ENCODE measurements at regions not wholly inside any gene's neighbourhood (a gene's known extent, or its start where the extent isn't known, plus 50 kb on each side); places are given as distances from the start of the nearest gene placed in this dataset.
"Not testable (repeated sequence)": the region's sequence is repeated elsewhere in the genome, so short reads cannot be mapped to it uniquely, and the experiment has no call there.

DNA sequence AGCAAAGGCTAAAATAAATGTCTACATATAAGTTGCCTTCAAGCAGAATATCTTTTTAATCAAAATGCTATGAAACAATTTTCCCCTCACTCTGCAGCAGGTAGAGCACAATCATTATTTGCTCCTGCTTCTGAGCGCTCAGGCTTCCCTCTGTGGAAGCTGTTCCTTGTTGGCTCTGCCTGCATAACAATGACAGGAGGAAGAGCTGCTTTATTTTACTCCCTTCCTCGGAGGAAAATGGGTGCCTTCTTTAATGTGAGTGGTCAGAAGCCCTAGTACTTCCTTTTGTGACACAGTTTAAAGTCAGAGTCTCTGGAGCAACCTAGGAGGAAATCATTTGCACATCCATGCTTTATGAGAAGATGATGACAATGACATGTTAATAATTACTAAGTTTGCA is 492.1 kb downstream of the CDH8 start:
- Mint-ChIP-seq H3K27me3 (no peaks in the 10 kb centered on the region), H3K9me3 (peaks cover 16% of the 10 kb centered on the region), H3K4me1 (no peaks in the 10 kb centered on the region), H3K27ac (no peak overlapping the region), H3K36me3 (ENCODE audit: low read depth) (no peaks in the 10 kb centered on the region), H3K4me3 (no peak overlapping the region)
- ChIA-PET CTCF (no interaction called here), POLR2A (no interaction called here)
- DNase-seq: no peak

DNA sequence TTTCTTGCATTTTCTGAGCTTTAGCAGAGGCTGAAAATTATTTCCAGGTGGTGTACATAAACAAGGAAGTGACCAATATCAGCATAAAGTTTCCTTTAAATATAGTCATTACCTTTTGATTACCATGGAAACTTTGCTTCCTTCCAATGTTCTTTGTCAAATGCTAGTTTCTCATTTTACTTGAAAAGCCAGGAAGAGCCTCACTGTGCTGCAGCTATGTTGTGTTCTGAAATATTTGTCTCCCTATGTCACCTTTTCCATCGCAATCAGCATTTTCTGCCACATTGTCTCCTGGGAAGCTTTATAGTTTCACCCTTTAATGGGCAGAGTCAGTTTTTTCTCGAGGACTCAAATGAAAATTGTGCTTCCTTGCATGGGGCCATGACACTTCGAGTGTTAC is 496.0 kb downstream of the CDH8 start:
- Mint-ChIP-seq H3K4me1 (no peaks in the 10 kb centered on the region), H3K27me3 (no peaks in the 10 kb centered on the region), H3K4me3 (no peak overlapping the region), H3K9me3 (peaks cover 15% of the 10 kb centered on the region), H3K36me3 (ENCODE audit: low read depth) (no peaks in the 10 kb centered on the region), H3K27ac (no peak overlapping the region)
- DNase-seq: no peak
- ChIA-PET POLR2A (no interaction called here), CTCF (no interaction called here)

DNA sequence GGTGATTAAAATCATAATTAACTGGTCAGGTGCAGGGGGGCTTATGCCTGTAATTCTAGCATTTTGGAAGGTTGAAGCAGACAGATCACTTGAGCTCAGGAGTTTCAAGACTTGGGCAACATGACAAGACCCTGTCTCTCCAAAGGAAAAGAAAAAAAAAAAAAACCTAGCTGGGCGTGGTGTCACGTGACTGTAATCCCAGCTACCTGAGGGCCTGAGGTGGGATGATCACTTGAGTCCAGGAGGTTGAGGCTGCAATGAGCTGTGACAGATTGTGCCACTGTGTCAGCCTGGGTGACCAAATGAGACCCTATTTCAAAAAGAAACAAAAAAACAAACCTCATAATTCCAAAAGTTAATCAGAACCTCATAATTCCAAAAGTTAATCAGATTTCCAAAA is 505.5 kb downstream of the CDH8 start:
- ChIA-PET POLR2A (no interaction called here), CTCF (no interaction called here)
- Mint-ChIP-seq H3K27me3 (no peaks in the 10 kb centered on the region), H3K27ac (no peak overlapping the region), H3K36me3 (ENCODE audit: low read depth) (no peaks in the 10 kb centered on the region), H3K4me1 (no peaks in the 10 kb centered on the region), H3K4me3 (no peak overlapping the region), H3K9me3 (peaks cover 35% of the 10 kb centered on the region)
- DNase-seq: no peak

DNA sequence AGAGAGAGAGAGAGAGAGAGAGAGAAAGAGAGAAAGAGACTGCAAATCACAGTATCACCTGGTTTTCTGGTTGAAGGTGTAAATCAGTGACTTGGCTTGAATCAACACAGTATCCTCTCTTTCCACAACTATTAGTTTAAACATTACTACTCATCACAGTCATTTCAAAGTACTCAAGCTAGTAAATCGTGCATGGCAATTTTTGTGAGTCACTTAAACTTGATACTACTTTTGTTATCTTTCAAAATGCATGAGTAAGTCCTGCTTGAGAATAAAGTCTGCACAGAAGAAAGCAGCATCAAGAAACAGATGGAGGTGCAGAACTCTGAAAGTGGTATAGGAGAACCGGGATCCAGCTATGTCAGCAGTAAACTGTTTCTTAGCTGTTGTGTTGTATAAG is 535.4 kb downstream of the CDH8 start:
- H3K27ac Mint-ChIP-seq: no peak overlapping the region
- POLR2A ChIA-PET: no interaction called here
- H3K36me3 Mint-ChIP-seq (ENCODE audit: low read depth): no peaks in the 10 kb centered on the region
- DNase-seq: no peak
- no peaks in the 10 kb centered on the region for H3K4me1 Mint-ChIP-seq
- CTCF ChIA-PET: no interaction called here
- H3K9me3 Mint-ChIP-seq: peaks cover 5% of the 10 kb centered on the region
- H3K27me3 Mint-ChIP-seq: no peaks in the 10 kb centered on the region
- no peak overlapping the region for H3K4me3 Mint-ChIP-seq

DNA sequence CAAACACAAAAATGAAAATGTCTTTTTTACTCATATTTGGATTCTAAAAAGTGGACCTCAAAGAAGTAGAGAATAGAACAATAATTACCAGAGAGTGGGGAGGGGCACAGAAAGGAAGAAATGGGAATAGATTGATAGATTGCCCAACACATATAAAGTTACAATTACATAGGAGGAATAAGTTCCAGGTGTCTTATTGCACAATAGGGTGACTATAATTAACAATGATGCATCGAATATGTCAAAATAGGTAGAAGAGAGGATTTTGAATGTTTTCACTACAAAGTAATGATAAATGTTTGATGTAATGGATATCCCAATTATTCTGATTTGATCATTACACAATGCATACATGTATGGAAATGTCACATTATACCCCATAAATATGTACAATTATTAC is 556.0 kb downstream of the CDH8 start:
- Mint-ChIP-seq H3K36me3 (ENCODE audit: low read depth) (no peaks in the 10 kb centered on the region), H3K9me3 (peaks cover 15% of the 10 kb centered on the region), H3K4me1 (no peaks in the 10 kb centered on the region), H3K27ac (no peak overlapping the region), H3K4me3 (no peak overlapping the region), H3K27me3 (no peaks in the 10 kb centered on the region)
- ChIA-PET CTCF (no interaction called here), POLR2A (no interaction called here)
- no peak for DNase-seq

DNA sequence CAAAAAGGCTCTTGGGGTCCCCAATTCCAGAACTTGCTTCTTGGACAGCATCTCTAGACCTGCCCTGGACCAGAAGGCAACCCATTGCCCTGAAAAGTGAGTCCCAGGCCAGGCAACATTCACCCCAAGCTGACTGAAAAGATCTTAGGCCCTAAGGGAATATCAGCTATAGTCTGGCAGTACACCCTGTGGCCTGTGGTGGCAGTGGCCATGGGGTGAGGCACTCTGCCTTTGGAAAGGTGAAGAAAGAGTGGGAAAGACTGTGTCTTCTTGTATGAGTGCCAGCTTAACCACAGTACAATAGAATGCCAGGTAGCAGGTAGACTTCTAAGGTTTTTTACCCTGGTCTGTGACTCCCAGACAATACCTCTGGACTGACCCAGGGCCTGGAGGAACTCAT is 564.5 kb downstream of the CDH8 start:
- peaks cover 26% of the 10 kb centered on the region for H3K9me3 Mint-ChIP-seq
- no peak overlapping the region for H3K4me3 Mint-ChIP-seq
- POLR2A ChIA-PET: no interaction called here
- no peaks in the 10 kb centered on the region for H3K27me3 Mint-ChIP-seq
- no peaks in the 10 kb centered on the region for H3K36me3 Mint-ChIP-seq (ENCODE audit: low read depth)
- CTCF ChIA-PET: no interaction called here
- no peak for DNase-seq
- H3K27ac Mint-ChIP-seq: no peak overlapping the region
- no peaks in the 10 kb centered on the region for H3K4me1 Mint-ChIP-seq

DNA sequence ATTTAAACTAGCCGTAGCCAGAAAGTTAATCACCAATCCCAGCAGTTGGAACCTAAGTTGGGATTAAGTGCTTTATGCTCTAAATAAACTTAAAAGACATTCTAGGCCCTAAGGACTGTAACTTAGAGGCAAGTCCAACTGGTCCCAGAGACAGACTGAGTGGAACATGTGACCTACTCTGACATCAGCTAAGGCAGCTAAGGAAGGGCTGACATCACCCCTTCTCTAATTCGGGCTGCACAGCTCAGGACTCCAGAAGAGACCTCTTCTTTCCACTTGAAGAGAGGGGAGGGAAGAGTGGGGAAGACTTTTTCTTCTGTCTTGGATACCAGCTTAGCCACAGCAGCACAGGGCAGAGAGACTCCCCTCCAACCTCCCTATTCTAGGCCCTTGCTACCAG is 565.2 kb downstream of the CDH8 start:
- ChIA-PET POLR2A (no interaction called here), CTCF (no interaction called here)
- DNase-seq: no peak
- H3K36me3 Mint-ChIP-seq (ENCODE audit: low read depth): no peaks in the 10 kb centered on the region
- no peak overlapping the region for H3K4me3 Mint-ChIP-seq
- peaks cover 23% of the 10 kb centered on the region for H3K9me3 Mint-ChIP-seq
- no peak overlapping the region for H3K27ac Mint-ChIP-seq
- H3K27me3 Mint-ChIP-seq: no peaks in the 10 kb centered on the region
- H3K4me1 Mint-ChIP-seq: no peaks in the 10 kb centered on the region

DNA sequence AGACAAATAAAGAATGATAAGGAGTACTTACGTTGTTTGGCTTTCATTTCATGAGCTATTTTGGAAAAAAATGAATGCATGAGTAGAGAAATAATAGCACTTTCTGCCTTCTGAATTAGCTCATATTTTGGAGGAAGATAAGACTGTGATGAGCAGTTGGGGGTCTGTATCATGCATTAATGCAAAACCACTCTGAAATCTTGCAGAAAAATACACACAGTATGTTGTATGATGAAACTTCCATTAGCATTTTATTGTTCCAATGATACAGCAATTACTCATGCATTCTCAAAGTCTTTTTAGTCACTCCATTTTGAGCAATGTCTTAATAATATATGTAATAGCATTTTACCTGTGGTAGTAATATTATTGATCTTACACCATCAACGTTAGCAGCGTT is 571.0 kb downstream of the CDH8 start:
- Mint-ChIP-seq H3K27me3 (no peaks in the 10 kb centered on the region), H3K9me3 (peaks cover 22% of the 10 kb centered on the region), H3K4me3 (no peak overlapping the region), H3K36me3 (ENCODE audit: low read depth) (no peaks in the 10 kb centered on the region), H3K27ac (no peak overlapping the region), H3K4me1 (no peaks in the 10 kb centered on the region)
- CTCF ChIA-PET: no interaction called here
- DNase-seq: no peak
- POLR2A ChIA-PET: no interaction called here

DNA sequence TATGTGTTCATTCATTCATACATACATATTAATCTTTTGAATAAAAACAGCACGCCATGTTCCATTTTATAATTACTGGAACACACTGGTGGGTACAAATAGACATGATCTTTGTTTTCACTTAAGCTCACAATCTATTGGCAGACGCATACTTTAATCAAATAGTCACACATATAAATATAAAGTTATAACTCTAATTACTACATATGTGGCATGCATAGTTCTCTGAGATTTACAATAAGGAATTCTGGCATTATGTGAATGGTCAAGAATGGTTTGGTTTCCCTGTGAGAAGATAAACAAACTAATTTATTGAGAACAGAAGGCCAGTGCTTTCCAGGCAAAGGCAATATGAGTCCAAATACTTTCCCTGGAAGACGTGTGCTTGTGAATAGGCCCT is 576.2 kb downstream of the CDH8 start:
- H3K4me1 Mint-ChIP-seq: no peaks in the 10 kb centered on the region
- ChIA-PET POLR2A (no interaction called here), CTCF (no interaction called here)
- no peaks in the 10 kb centered on the region for H3K36me3 Mint-ChIP-seq (ENCODE audit: low read depth)
- H3K27me3 Mint-ChIP-seq: no peaks in the 10 kb centered on the region
- H3K4me3 Mint-ChIP-seq: no peak overlapping the region
- no peak overlapping the region for H3K27ac Mint-ChIP-seq
- no peak for DNase-seq
- peaks cover 32% of the 10 kb centered on the region for H3K9me3 Mint-ChIP-seq

DNA sequence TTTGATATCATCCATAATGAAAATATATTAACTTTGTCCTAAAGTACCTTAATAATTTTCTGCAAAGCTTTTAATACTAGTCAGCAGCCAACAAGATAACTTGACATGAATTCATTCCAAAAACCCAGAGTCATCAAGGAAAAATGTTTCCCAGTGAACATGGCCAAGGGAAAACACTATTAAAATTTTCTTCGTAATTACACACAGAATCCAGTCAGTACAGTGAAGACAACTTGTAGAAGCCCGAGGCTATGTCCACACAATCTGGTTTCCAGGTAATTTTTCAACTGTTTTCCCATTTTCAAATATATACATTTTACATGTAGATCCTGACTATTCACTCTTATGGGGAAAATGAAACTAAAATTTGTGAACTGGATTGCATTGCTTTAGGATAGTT is 600.9 kb downstream of the CDH8 start:
- H3K27ac Mint-ChIP-seq: no peak overlapping the region

DNA sequence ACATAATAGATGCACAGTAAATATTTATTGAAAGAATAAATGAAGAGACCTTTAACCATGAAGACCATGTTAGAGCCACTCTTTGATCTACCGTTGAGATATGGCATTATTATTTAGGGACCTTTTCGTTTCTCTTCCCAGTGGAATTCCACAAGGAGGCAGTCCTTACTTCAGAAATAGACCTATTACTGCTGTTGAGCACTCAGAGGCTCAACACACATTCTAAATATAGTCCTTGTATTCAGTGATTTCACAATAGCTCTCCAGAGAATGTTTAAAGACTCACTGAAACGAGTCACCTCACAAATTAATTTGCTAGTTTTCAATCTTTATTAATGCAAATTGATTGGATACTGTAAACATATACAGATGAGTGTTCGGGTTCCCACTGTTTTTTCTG is 603.8 kb downstream of the CDH8 start:
- Mint-ChIP-seq H3K27me3 (no peaks in the 10 kb centered on the region), H3K4me1 (no peaks in the 10 kb centered on the region), H3K9me3 (peaks cover 22% of the 10 kb centered on the region), H3K4me3 (no peak overlapping the region), H3K27ac (no peak overlapping the region), H3K36me3 (ENCODE audit: low read depth) (no peaks in the 10 kb centered on the region)
- ChIA-PET CTCF (no interaction called here), POLR2A (no interaction called here)
- DNase-seq: no peak

More for the DNA sequence above, 600.9 kb downstream of the CDH8 start:
- no peaks in the 10 kb centered on the region for H3K4me1 Mint-ChIP-seq
- peaks cover 23% of the 10 kb centered on the region for H3K9me3 Mint-ChIP-seq
- POLR2A ChIA-PET: no interaction called here
- CTCF ChIA-PET: no interaction called here
- no peaks in the 10 kb centered on the region for H3K27me3 Mint-ChIP-seq
- DNase-seq: no peak
- H3K4me3 Mint-ChIP-seq: no peak overlapping the region
- H3K36me3 Mint-ChIP-seq (ENCODE audit: low read depth): no peaks in the 10 kb centered on the region

DNA sequence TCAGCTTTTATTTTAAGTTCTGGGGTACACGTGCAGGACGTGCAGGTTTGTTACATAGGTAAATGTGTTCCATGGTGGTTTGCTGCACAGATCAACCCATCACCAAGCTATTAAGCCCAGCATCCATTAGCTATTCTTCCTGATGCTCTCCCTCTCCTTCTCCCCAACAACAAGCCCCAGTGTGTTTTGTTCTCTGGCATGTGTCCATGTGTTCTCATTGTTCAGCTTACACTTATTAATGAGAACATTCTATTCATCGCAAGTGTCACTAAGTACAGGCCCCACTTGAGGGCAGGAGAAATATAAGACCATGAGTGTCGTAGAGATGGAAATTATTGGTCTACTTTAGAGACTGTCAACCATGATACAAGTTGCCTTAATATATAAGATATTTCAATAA is 615.1 kb downstream of the CDH8 start:
- H3K4me1 Mint-ChIP-seq: no peaks in the 10 kb centered on the region
- ChIA-PET CTCF (no interaction called here), POLR2A (no interaction called here)
- no peaks in the 10 kb centered on the region for H3K27me3 Mint-ChIP-seq
- peaks cover 21% of the 10 kb centered on the region for H3K9me3 Mint-ChIP-seq
- H3K36me3 Mint-ChIP-seq (ENCODE audit: low read depth): no peaks in the 10 kb centered on the region
- no peak overlapping the region for H3K27ac Mint-ChIP-seq
- DNase-seq: no peak
- H3K4me3 Mint-ChIP-seq: no peak overlapping the region

DNA sequence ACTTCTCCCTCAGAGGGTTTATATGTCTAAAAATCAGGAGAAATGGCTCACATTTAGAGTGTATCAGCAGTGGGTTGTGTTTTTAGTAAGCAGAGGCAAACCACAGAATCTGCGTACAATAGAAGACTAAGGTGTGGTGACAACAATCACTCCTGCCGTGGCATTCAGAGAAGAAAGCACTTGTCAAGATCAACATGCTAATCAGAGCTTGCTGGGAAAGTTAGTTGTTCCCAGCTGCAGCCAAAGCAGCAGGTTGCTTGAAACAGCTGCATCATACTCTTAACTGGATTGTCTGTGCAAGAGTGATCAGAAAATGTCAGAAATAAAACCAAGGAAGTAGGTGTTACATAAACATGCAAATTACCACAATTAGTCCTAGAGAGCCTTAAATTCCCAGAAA is 616.4 kb downstream of the CDH8 start:
- Mint-ChIP-seq H3K27ac (no peak overlapping the region), H3K9me3 (peaks cover 23% of the 10 kb centered on the region), H3K27me3 (no peaks in the 10 kb centered on the region), H3K4me1 (no peaks in the 10 kb centered on the region), H3K36me3 (ENCODE audit: low read depth) (no peaks in the 10 kb centered on the region), H3K4me3 (no peak overlapping the region)
- DNase-seq: no peak
- ChIA-PET CTCF (no interaction called here), POLR2A (no interaction called here)

DNA sequence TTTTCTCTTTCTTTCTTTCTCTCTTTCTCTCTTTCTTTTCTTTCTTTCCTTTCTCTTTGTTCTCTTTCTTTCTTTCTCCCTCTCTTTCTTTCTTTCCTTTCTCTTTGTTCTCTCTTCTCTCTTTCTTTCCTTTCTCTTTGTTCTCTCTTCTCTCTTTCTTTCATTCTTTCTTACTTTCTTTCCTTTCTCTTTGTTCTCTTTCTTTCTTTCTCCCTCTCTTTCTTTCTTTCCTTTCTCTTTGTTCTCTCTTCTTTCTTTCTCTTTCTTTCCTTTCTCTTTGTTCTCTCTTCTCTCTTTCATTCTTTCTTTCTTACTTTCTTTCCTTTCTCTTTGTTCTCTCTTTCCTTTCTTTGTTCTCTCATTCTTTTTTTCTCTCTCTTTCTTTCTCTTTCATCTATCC is 617.4 kb downstream of the CDH8 start:
- H3K27ac Mint-ChIP-seq; H3K4me3 Mint-ChIP-seq; POLR2A ChIA-PET; DNase-seq; H3K27me3 Mint-ChIP-seq; CTCF ChIA-PET; H3K36me3 Mint-ChIP-seq (ENCODE audit: low read depth); H3K4me1 Mint-ChIP-seq: not testable (repeated sequence)
- H3K9me3 Mint-ChIP-seq: peaks cover 23% of the 10 kb centered on the region

DNA sequence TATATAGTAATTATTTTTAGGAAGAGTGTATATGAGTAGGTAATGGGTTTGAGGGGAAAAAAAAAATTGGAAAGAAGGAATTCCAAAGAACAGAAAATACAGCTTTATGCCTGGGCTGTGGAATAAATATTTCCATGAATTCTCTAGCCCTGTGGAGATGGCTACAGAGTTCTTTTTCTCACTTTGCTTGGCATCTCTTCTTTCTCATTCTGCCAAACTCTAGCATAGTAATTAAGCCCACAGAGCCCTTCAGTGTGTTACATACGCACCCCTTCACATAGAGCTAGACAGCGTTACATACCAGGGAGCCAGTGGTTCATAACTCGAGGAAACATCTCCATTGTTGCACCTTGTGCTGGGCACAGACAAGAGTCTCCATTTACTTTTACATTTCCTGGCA is 621.1 kb downstream of the CDH8 start:
- H3K9me3 Mint-ChIP-seq: peaks cover 29% of the 10 kb centered on the region
- H3K27me3 Mint-ChIP-seq: no peaks in the 10 kb centered on the region
- no peak overlapping the region for H3K4me3 Mint-ChIP-seq
- ChIA-PET CTCF (no interaction called here), POLR2A (no interaction called here)
- H3K4me1 Mint-ChIP-seq: no peaks in the 10 kb centered on the region
- DNase-seq: no peak
- H3K36me3 Mint-ChIP-seq (ENCODE audit: low read depth): no peaks in the 10 kb centered on the region
- H3K27ac Mint-ChIP-seq: no peak overlapping the region

All from activated CD4-positive, alpha-beta memory T cell treated with anti-CD3 and anti-CD28 coated beads, Interleukin-2, amount 10 ng/mL, durations not matched to agents 7 days and 5 days (primary cell).